ENCODE measurements at regions not wholly inside any gene's neighbourhood (a gene's known extent, or its start where the extent isn't known, plus 50 kb on each side); places are given as distances from the start of the nearest gene placed in this dataset.

DNA sequence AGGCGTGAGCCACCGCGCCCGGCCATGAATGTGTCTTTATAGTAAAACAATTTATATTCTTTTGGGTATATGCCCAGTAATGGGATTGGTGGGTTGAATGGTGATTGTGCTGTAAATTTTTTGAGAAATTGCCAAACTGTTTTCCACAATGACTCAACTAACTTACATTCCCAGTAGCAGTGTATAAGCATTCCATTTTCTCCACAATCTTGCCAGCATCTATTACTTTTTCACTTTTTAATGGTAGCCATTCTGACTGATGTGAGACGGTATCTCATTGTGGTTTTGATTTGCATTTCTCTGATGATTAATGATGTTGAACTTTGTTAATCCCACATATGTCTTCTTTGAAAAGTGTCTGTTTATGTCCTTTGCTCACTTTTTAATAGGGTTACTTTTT is 1187.9 kb downstream of the XPNPEP1 start:
- no peak overlapping the region for H3K27ac ChIP-seq (ENCODE audit: low read length)
- H3K9ac ChIP-seq (ENCODE audit: low read length): no peak overlapping the region
- H3K4me2 ChIP-seq (ENCODE audit: low read length): no peak overlapping the region

DNA sequence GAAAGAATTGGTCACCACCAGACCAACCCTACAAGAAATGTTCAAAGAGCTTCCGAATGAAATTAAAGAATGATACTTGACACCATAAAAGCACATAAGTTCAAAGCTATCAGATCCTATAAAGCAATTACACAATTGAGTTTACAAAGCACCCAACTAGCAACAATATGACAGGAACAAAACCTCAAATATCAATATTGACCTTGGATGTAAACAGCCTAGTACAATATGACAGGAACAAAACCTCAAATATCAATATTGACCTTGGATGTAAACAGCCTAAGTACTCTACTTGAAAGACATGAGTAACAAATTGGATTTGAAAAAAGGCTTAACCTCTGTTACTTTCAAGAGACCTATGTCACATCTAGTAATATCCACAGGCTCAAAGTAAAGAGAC is 1201.4 kb downstream of the XPNPEP1 start:
- Histone ChIP-seq H4K20me1 (ENCODE audit: insufficient read depth) (no peaks in the 10 kb centered on the region), H3K9me3 (ENCODE audit: low read length) (no peaks in the 10 kb centered on the region)
- TF ChIP-seq TAF1 (IDR thresholded peaks at IDR 0.05; ENCODE audit: low read depth): no peak
- TF ChIP-seq EP300 (conservative IDR thresholded peaks at IDR 0.05; ENCODE audit: poor library complexity, severe bottlenecking): no peak
- TF ChIP-seq EZH2 (IDR thresholded peaks at IDR 0.05; ENCODE audit: borderline replicate concordance, insufficient read depth, low read length, poor library complexity, severe bottlenecking): no peak
- TF ChIP-seq, protein P1, sequence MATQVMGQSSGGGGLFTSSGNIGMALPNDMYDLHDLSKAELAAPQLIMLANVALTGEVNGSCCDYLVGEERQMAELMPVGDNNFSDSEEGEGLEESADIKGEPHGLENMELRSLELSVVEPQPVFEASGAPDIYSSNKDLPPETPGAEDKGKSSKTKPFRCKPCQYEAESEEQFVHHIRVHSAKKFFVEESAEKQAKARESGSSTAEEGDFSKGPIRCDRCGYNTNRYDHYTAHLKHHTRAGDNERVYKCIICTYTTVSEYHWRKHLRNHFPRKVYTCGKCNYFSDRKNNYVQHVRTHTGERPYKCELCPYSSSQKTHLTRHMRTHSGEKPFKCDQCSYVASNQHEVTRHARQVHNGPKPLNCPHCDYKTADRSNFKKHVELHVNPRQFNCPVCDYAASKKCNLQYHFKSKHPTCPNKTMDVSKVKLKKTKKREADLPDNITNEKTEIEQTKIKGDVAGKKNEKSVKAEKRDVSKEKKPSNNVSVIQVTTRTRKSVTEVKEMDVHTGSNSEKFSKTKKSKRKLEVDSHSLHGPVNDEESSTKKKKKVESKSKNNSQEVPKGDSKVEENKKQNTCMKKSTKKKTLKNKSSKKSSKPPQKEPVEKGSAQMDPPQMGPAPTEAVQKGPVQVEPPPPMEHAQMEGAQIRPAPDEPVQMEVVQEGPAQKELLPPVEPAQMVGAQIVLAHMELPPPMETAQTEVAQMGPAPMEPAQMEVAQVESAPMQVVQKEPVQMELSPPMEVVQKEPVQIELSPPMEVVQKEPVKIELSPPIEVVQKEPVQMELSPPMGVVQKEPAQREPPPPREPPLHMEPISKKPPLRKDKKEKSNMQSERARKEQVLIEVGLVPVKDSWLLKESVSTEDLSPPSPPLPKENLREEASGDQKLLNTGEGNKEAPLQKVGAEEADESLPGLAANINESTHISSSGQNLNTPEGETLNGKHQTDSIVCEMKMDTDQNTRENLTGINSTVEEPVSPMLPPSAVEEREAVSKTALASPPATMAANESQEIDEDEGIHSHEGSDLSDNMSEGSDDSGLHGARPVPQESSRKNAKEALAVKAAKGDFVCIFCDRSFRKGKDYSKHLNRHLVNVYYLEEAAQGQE (IDR thresholded peaks at IDR 0.05; ENCODE audit: borderline replicate concordance): no peak
- no peak for TF ChIP-seq CTCF (IDR thresholded peaks at IDR 0.05; ENCODE audit: poor library complexity, severe bottlenecking)
- TF ChIP-seq RAD21 (conservative IDR thresholded peaks at IDR 0.05): no peak
- no peak for TF ChIP-seq MXI1 (conservative IDR thresholded peaks at IDR 0.05; ENCODE audit: poor library complexity, severe bottlenecking)
- no peak for TF ChIP-seq SMC3 (conservative IDR thresholded peaks at IDR 0.05; ENCODE audit: poor library complexity)
- no peak for TF ChIP-seq POLR2AphosphoS5 (IDR thresholded peaks at IDR 0.05)

More for the DNA sequence above, 1187.9 kb downstream of the XPNPEP1 start:
- Histone ChIP-seq H4K20me1 (ENCODE audit: insufficient read depth) (no peaks in the 10 kb centered on the region), H3K27me3 (ENCODE audit: insufficient read depth, low read depth, low read length) (no peaks in the 10 kb centered on the region), H3F3A (ENCODE audit: insufficient read depth, low read length, poor library complexity, severe bottlenecking) (no peaks in the 10 kb centered on the region), H3K79me2 (replicated peaks; ENCODE audit: insufficient read depth, low read length) (no peaks in the 10 kb centered on the region), H3K9me2 (ENCODE audit: insufficient read depth, low read length) (no peaks in the 10 kb centered on the region), H2AFZ (ENCODE audit: low read depth, low read length) (no peak overlapping the region), H3K9me3 (ENCODE audit: low read length) (no peaks in the 10 kb centered on the region), H3K36me3 (ENCODE audit: insufficient read depth, low read length) (no peaks in the 10 kb centered on the region), H3K4me3 (ENCODE audit: low read length) (no peak overlapping the region)
- TF ChIP-seq MXI1 (conservative IDR thresholded peaks at IDR 0.05; ENCODE audit: poor library complexity, severe bottlenecking) (no peak), CTCF (IDR thresholded peaks at IDR 0.05; ENCODE audit: poor library complexity, severe bottlenecking) (no peak)

More for the DNA sequence above, 1201.4 kb downstream of the XPNPEP1 start:
- Histone ChIP-seq H3K27ac (ENCODE audit: low read length) (no peak overlapping the region), H3F3A (ENCODE audit: insufficient read depth, low read length, poor library complexity, severe bottlenecking) (no peaks in the 10 kb centered on the region), H2AFZ (ENCODE audit: low read depth, low read length) (no peak overlapping the region), H3K36me3 (ENCODE audit: insufficient read depth, low read length) (no peaks in the 10 kb centered on the region), H3K79me2 (replicated peaks; ENCODE audit: insufficient read depth, low read length) (no peaks in the 10 kb centered on the region), H3K9ac (ENCODE audit: low read length) (no peak overlapping the region), H3K4me3 (ENCODE audit: low read length) (no peak overlapping the region), H3K4me2 (ENCODE audit: low read length) (no peak overlapping the region), H3K9me2 (ENCODE audit: insufficient read depth, low read length) (no peaks in the 10 kb centered on the region), H3K27me3 (ENCODE audit: insufficient read depth, low read depth, low read length) (no peaks in the 10 kb centered on the region)
